Central memory CD4-positive, alpha-beta T cell (primary cell): ENCODE measurements at regions not wholly inside any gene's neighbourhood (a gene's known extent, or its start where the extent isn't known, plus 50 kb on each side); places are given as distances from the start of the nearest gene placed in this dataset.
"Not testable (repeated sequence)": the region's sequence is repeated elsewhere in the genome, so short reads cannot be mapped to it uniquely, and the experiment has no call there.

Experiments
- DNase-seq: peaks from one replicate; pipeline ENCODE4 v3.0.0; 2022

DNA sequence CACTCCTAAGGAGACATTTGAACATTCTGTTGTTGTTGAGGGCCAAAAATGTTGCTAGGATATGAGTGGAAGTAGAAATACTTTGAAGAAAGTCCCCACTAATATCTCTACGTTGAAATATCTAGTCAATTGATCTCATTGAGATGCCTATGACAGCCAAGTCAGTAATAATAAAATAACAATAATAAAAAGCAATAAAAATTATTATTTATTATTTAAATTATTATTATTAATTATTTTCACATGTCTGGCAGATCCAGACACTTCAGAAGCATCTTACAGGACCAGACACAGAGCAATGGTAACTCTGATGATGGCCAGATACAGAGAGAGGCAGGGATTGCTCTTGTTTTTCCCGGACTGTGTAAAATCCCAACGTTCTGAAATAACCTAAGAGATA lies 143.5 kb upstream of the PALMD start:
- DNase-seq = no peak

DNA sequence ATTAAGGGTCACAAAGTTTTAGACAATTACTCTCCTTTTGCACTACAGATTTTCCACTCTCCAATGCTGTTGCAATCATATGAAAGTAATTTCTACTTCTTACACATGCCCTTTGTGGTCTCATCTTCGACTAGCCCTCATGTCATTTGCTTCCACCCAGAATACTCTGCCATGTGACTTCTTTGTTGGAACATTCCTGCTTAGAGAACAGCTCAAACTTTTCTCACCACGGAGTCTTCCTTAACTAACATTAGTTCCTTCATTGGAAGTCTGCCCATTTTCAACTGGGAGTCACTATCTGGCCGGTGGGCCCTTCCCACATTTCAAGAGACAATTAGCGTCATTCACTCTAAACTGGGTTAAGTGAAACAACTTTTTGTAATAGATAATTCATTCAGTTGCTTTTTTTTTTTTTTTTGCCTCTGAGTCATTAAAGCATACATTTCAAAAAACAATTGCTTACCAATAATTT lies 142.6 kb upstream of the PALMD start:
- no peak for DNase-seq

DNA sequence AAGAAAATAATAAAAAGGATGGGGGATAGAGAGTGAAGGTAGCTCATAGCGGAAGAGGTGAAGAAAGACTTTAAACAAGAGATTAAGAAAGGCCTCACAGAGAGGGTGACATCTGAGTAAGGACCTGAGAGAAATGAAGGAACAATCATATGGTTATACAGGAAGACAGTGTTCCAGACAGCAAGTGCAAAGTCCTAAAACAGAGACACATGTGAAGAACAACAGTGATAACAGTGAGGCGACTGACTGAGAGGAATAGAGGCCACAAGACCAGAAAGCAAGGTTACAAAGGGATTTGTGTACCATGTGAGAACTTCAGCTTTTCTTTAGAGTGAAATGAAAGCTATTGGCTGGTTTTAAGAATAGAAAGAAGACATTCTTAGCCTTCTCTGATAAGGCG lies 141.6 kb upstream of the PALMD start:
- DNase-seq = no peak

DNA sequence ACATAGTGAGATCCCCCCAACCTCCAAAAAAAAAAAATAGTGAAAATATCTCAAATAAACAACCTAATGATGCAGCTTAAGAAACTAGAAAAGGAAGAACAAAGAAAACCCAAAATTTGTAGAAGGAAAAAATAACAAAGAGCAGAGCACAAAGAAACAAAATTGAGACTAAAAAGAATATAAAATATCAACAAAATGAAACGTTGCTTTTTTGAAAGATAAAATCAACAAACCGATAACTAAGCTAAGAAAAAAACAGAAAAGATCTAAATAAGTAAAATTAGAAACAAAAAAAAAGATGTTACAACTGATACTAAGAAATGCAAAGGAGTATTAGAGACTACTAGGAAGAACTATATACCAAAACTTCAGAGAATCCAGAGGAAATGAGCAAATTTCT lies 139.3 kb upstream of the PALMD start:
- DNase-seq = no peak

DNA sequence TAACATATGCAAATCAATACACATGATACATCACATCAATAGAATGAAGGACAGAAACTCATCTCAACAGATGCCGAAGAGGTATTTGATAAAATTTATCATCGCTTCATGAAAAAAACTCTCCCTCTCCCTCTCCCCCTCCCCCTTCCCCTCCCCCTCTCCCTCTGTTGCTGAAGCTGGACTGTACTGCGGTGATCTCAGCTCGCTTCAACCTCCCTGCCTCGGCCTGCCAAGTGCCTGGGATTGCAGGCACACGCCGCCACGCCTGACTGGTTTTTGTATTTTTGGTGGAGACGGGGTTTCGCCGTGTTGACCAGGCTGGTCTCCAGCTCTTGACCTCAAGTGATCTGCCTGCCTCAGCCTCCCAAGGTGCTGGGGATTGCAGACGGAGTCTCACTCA lies 138.5 kb upstream of the PALMD start:
- DNase-seq = not testable (repeated sequence)

DNA sequence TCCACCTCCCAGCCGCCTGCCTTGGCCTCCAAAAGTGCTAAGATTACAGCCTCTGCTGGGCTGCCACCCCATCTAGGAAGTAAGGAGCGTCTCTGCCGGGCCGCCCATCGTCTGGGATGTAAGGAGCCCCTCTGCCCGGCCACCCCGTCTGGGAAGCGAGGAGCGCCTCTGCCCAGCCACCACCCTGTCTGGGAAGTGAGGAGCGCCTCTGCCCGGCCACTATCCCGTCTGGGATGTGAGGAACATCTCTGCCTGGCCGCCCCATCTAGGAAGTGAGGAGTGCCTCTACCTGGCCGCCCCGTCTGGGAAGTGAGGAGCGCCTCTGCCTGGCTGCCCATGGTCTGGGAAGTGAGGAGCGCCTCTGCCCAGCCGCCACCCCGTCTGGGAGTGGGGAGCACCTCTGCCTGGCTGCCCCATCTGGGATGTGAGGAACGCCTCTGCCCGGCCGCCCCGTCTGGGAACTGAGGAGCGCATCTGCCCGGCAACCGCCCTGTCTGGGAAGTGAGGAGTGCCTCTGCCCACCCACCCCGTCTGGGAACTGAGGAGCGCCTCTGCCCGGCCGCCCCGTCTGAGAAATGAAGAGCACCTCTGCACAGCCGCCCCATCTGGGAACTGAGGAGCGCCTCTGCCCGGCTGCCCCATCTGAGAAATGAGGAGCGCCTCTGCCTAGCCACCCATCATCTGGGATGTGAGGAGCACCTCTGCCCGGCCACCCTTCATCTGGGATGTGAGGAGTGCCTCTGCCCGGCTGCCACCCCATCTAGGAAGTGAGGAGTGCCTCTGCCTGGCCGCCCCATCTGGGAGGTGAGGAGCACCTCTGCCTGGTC lies 137.8 kb upstream of the PALMD start:
- DNase-seq = no peak

DNA sequence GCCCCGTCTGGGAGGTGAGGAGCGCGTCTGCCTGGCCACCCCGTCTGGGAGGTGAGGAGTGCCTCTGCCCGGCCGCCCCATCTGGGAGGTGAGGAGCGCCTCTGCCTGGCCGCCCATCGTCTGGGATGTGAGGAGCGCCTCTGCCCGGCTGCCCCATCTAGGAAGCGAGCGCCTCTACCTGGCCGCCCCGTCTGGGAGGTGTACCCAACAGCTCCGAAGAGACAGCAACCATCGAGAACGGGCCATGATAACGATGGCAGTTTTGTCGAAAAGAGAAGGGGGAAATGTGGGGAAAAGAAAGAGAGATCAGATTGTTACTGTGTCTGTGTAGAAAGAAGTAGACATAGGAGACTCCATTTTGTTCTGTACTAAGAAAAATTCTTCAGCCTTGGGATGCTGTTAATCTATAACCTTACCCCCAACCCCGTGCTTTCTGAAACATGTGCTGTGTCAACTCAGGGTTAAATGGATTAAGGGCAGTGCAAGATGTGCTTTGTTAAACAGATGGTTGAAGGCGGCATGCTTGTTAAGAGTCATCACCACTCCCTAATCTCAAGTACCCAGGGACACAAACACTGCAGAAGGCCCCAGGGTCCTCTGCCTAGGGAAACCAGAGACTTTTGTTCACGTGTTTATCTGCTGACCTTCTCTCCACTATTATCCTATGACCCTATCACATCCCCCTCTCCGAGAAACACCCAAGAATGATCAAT lies 137.0 kb upstream of the PALMD start:
- DNase-seq = not testable (repeated sequence)

DNA sequence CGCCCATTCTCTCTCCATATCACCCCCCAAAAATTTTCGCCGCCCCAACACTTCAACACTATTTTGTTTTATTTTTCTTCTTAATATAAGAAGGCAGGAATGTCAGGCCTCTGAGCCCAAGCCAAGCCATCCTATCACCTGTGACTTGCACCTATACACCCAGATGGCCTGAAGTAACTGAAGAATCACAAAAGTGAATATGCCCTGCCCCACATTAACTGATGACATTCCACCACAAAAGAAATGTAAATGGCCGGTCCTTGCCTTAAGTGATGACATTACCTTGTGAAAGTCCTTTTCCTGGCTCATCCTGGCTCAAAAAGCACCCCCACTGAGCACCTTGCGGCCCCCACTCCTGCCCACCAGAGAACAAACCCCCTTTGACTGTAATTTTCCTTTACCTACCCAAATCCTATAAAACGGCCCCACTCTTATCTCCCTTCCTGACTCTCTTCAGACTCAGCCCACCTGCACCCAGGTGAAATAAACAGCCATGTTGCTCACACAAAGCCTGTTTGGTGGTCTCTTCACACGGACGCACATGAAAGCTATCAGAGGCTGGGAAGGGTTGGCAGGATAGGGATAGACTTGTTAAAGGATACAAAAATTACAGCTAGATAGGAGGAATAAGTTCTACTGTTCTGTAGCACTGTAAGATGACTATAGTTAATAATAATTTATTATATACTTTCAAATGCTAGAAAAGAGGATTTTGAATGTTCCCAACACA lies 130.9 kb upstream of the PALMD start:
- DNase-seq = not testable (repeated sequence)

DNA sequence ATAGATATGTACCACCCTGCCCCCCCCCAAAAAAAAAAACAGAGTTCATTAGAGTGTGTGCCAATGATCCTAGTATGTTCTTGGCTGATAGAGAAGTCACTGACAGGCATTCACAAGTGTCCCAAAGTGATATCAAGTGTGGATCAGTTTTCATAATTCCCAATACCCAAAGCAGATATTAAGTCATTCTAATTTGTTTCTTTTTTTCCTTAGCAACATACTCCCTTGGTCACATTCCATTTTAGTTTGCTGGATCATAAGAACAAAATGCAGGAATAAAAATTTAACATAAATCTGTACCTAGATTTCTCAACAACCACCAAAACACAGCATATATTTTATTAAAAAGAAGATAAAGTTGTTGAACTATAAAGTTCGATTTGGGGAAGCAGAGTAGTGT lies 129.8 kb upstream of the PALMD start:
- no peak for DNase-seq

DNA sequence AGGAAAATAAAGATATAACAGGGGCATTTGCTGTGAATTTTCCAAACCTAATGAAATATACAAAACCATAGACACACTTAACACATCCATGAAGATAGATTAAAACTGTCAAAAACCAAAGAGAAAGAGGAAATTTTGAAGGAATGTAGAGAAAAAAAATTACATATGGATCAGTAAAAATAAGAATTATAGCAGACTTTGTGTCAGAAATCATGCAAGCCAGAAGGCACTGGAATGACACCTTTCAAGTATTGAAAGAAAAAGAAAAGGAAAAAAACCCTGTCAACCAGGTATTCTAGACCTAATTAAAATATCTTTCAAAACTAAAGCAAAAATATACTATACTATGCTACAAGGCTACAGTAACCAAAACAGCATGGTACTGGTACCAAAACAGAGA lies 125.8 kb upstream of the PALMD start:
- no peak for DNase-seq

DNA sequence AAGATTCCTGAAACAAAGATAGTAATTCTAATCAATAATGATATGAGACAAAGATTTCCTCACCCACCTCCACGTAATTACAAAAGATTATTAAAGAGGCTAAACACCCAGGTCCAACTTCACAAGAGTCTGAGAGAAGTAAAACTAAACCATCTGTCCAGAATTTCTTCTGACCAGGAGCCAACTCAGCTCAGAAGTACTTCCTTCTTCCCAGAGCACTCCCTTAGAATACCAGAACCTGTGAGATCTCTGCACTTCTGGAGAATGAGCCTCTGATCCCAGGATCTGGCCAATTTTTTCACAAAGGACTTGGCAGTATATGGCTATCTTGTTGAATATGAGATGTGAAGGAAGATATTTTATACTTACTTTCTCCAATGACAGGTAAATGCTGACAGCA lies 120.6 kb upstream of the PALMD start:
- no peak for DNase-seq

DNA sequence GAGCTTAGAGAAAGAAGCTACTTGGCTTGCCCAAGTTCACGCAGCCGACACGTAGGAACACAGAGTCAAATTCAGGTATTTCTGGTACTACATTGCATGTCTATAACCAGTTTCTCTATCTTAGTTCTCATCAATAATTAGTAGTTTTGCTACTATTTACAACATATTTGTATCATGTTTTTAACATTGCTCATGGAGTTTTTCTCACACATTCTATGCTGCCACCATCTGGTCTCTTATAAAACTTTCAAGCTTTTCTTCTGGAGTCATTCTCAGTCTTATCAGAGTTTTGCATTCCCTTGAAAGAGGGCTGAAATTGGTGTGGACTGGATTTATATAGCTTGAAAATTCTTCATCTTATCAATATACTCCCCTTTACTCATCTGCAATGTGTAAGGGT lies 118.8 kb upstream of the PALMD start:
- DNase-seq = no peak

DNA sequence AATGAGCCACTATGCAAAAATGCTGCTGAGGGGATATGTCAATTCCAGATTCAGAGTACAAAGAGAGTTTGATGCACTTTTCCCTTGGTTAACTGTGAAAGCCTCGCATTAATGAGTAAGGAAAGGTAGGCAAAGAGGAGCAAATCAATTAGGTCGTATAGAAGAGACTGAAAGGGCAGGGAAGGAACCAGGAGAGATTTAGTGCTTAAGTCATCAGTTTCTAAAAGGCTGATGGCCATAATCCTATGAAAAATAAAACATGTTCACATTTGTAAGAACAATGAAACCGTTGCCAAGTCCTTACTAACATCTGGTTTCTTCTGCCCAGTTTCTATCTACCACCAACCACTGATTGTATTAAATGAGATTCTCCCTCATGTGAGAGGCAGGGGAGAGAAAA lies 118.4 kb upstream of the PALMD start:
- no peak for DNase-seq

DNA sequence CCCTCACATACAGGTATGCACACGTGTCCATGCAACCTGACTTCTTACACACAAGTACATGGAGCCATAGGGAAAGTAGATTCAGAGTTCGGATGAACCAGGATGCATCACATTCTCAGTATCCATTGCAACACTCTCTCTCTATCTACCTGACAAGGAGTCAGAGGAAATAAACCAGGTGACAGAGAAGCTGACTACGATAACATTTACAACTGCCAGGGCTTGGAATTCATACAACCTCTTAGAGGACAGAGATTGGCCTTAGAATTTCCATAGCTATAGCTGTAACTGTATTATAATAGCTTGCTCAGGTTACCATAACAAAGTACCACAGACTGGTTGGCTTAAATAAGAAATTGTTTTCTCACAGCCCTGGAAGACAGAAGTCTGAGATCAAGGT lies 116.9 kb upstream of the PALMD start:
- DNase-seq = no peak

DNA sequence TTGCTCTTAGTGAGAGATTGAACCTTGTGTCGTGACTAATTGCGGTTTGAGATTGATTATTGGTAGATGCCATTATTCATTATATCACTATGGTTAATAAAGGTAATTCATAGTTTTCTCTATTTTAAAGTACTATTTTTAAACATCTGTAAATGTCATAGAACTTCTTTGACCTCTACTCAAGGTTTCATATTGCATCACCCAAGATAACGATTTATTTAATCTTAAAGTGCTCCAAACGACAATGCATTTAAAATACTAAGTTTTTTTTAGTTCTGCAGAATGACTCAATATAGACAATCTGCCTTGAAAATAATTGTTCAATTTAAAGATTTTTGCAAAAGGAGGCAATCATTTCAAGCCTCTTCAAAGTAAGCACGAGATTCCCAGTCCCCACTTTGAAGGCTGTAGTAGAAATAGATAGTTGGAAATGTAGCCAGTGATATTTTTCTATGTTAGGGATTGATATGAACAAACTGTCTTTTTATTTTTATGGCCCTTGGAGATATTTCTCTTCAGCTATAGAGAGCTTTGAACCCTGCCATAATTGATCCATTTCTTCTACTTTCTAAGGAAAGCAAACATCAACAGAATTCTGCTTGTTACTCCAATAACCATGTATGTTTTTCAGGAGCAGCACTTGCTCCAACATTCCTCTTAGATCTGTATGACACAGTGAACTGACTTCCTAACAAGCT lies 114.2 kb upstream of the PALMD start:
- no peak for DNase-seq

DNA sequence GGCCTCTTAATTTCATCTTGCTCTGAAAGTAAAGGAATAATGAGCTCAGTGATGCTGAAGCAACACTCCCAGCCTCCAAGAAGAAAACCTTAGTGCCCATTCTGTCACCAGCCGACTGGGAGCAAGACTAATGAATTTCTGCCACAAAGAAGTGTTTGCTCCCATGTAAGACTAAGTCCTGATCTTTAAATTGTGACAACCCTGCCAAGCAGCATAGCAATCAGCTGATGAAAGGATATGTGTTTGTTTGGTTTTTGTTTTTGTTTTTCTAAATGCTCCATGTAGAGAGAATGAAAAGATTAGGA lies 113.7 kb upstream of the PALMD start:
- DNase-seq = no peak

DNA sequence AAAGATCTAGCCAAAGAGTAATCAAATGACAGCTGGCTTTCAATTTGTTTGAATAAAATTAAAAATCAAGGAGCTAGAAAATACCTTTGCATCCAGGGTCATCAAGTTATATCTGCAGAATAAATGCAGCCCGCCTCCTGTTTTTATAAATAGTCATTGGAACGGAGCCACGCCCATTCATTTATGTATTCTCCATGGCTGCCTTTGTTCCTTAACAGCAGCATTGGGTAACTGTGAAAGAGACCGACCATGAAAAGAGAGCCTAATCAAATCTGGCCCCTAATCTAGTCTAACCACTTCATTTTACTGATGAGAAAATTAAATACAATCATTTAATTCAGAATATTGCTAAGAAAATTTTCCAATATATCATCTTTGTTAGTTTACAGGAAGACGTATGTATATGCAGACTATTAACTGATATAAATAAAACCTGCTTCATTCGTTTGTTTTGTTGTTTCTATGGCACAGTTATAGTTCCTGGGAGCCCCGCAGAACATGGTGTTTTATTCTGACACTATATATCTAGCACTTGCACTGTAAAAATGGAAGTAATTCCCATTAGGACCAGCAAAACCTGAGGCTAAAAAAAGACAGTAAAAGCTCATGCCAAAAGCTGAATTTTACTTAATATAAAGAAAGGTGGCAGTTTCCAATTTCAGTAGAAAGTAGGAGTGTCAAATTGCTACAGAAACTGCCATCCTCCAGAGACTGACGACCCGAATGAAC lies 111.8 kb upstream of the PALMD start:
- no peak for DNase-seq

DNA sequence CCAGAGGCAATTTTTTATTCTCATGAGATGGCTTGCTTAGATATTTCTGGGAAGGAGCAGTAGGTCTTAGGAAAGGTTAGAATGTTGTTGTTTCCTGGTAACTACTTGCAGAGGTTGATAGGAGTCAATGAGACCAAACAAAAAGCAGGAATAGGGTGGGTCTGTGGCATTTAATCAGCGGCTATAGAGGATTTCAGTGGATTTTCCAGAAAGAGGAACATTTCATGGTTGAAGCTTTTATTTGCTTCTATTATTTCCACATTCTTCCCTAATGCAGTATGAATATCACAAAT lies 111.3 kb upstream of the PALMD start:
- DNase-seq = no peak

DNA sequence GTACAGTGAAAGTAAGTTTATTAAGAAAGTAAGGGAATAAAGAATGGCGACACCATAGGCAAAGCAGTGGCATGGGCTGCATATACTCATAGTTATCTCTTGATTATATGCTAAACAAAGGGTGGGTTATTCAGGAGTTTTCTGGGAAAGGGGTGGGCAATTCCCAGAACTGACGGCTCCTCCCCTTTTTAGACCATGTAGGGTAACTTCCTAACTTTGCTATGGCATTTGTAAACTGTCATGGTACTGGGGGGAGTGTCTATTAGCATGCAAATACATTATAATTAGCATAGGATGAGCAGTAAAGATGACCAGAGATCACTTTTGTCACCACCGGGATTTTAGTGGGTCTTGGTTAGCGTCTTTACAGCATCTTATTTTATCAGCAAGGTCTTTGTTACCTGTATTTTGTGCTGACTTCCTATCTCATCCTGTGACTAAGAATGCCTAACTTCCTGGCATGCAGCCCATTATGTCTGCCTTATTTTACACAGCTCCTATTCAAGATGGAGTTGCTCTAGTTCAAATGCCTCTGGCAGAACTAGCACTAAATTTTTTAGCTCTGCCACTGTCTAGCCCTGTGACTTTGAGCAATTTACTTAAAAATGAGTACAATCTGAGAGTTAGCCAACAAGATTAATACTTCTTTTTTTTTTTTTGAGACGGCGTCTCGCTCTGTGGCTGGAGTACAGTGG lies 110.3 kb upstream of the PALMD start:
- no peak for DNase-seq

DNA sequence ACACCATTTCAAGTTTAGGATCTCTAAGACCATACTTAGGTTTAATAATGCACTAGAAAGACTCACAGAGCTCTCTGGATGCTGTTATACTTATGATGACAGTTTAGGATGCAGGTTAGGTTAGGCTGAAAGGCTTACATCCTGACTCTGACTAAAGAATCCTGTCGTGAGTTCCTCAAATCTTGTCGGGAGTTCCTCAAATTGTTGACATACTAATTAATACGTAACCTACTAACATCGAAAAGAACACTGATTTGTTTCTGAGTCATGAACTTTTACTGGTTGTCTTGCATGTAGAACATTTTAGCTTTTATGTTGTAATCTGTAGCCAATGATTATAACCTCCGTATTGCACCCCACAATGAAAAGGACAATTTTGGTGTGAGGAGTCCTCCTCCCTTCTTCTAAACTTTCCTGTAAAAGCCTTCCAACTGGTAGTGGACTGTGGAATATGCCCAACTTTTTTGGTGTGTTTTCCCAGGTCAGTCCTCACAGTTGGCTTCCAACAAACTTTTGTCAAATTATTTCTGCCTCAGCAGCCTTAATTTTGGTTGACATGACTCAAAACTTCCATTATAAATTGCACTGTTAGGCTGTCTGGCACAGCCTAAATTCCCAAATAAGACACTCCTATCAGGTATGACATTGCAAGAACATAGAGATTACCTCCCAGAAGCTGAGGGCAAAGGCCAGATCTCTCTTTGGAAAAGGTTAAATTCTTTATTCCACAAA lies 107.9 kb upstream of the PALMD start:
- DNase-seq = no peak

DNA sequence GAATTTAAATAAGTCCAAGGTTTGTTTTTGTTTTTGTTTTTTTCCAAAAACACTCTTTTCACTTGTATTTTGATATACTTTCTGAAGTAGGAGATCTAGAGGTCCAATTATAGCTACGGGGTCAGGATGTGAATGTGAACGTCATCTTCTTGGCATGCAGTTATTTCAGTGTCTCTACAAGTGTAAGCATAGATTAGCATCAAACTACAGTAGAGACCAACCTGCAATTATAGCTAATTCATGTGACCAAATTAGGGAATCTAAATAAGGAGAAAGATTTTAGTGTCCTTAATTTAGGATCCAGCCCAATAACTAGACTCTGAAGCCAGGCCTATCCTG lies 107.3 kb upstream of the PALMD start:
- DNase-seq = no peak

DNA sequence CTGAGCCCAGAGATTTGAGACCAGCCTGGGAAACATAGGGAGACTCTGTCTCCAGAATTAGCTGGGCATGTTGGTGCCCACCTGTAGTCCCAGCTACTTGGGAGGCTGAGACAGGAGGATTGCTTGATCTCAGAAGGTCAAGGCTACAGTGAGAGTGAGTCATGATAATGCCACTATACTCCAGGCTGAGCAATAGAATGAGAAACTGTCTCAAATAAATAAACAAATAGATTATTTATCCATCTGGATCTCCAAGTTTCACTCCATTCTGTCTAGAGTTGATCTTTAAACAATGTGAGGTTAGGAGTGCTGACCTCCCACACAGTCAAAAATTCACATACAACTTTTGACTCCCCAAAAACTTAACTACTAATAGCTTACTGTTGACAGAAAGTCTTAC lies 106.8 kb upstream of the PALMD start:
- DNase-seq = no peak
